ENCODE measurements at regions not wholly inside any gene's neighbourhood (a gene's known extent, or its start where the extent isn't known, plus 50 kb on each side); places are given as distances from the start of the nearest gene placed in this dataset.

DNA sequence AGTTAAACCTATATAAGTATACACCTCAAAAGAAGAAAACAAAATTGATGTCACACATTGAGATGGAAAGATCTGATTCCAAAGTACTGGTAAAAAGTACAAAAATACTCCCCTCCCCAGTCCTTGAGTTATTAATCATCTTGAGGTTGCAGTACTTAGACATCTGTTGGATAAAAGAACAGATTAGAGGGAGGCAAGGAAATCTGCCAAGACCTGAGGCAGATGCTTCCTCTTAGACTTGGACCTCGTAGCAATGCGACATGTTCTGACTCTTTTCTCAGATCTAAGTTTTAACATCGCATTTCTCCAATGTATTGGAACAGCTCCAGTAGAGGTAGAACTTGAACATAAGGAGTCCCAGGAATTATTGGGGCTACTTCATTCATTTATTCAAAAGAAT is 187.9 kb upstream of the GRIN2B start:
- no peaks in the 10 kb centered on the region for H3K36me3 ChIP-seq (ENCODE audit: low read depth, low read length)
- no TSS peak for BruUV-seq (replicated peaks)
- POLR2A ChIA-PET (ENCODE audit: unreplicated experiment) = no interaction called here
- H3K4me1 ChIP-seq (ENCODE audit: insufficient read depth, low read length) = no peaks in the 10 kb centered on the region
- CTCF ChIA-PET = no interaction called here
- H3K4me3 ChIP-seq (ENCODE audit: low read length) = no peak overlapping the region
- TF ChIP-seq, protein P1, sequence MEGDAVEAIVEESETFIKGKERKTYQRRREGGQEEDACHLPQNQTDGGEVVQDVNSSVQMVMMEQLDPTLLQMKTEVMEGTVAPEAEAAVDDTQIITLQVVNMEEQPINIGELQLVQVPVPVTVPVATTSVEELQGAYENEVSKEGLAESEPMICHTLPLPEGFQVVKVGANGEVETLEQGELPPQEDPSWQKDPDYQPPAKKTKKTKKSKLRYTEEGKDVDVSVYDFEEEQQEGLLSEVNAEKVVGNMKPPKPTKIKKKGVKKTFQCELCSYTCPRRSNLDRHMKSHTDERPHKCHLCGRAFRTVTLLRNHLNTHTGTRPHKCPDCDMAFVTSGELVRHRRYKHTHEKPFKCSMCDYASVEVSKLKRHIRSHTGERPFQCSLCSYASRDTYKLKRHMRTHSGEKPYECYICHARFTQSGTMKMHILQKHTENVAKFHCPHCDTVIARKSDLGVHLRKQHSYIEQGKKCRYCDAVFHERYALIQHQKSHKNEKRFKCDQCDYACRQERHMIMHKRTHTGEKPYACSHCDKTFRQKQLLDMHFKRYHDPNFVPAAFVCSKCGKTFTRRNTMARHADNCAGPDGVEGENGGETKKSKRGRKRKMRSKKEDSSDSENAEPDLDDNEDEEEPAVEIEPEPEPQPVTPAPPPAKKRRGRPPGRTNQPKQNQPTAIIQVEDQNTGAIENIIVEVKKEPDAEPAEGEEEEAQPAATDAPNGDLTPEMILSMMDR (conservative IDR thresholded peaks at IDR 0.05; ENCODE audit: low read depth, low read length) = no peak
- no peak for TF ChIP-seq EZH2phosphoT487 (IDR thresholded peaks at IDR 0.05; ENCODE audit: borderline replicate concordance, low read length)
- ATAC-seq (no peak), DNase-seq (no peak)
- intact Hi-C loops (cut with micrococcal nuclease) = loop anchor here (10.0 kb wide), 1 partner anchor 914 kb away; no protein-coding TSS in a partner anchor
- no peak overlapping the region for H3K4me2 ChIP-seq (ENCODE audit: low read length)
- H3K79me2 ChIP-seq (ENCODE audit: low read length) = no peaks in the 10 kb centered on the region
- H3K9me3 ChIP-seq (ENCODE audit: low read length) = no peaks in the 10 kb centered on the region
- no peaks in the 10 kb centered on the region for H3F3A ChIP-seq (ENCODE audit: low read length, unreplicated experiment)
- no peaks in the 10 kb centered on the region for H3K27me3 ChIP-seq (ENCODE audit: low read length)
- no peak overlapping the region for H2AFZ ChIP-seq (ENCODE audit: low read length)
- H4K20me1 ChIP-seq (ENCODE audit: low read length) = no peaks in the 10 kb centered on the region
- no peak overlapping the region for H3K27ac ChIP-seq (ENCODE audit: low read length)
- H3K9ac ChIP-seq (ENCODE audit: low read length) = no peak overlapping the region
- no peaks in the 10 kb centered on the region for H3K9me2 ChIP-seq (replicated peaks; ENCODE audit: low read length)

DNA sequence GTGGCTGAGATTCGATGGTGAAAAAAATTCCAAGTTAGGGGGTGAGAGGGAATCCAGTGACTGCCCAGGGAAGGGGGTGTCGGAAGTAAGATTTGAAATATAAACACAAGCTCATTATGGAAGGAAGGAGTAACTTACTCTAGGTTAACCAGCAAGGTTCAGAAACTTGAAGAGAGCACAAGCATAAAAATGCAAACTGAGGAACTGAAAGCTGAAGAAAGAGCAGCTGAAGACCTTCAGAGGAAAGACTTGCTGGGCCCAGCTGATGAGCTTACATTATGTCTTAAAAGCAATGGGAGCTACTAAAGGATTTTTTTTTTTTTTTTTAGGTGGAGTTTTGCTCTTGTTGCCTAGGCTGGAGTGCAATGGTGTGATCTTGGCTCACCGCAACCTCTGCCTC is 189.7 kb upstream of the GRIN2B start:
- Histone ChIP-seq H3K36me3 (ENCODE audit: low read depth, low read length) (no peaks in the 10 kb centered on the region), H3K9ac (ENCODE audit: low read length) (no peak overlapping the region), H4K20me1 (ENCODE audit: low read length) (no peaks in the 10 kb centered on the region), H3K4me3 (ENCODE audit: low read length) (no peak overlapping the region), H3F3A (ENCODE audit: low read length, unreplicated experiment) (no peaks in the 10 kb centered on the region), H3K4me2 (ENCODE audit: low read length) (no peak overlapping the region), H3K79me2 (ENCODE audit: low read length) (no peaks in the 10 kb centered on the region), H2AFZ (ENCODE audit: low read length) (no peak overlapping the region), H3K9me3 (ENCODE audit: low read length) (no peaks in the 10 kb centered on the region), H3K4me1 (ENCODE audit: insufficient read depth, low read length) (no peaks in the 10 kb centered on the region), H3K27ac (ENCODE audit: low read length) (no peak overlapping the region), H3K9me2 (replicated peaks; ENCODE audit: low read length) (no peaks in the 10 kb centered on the region), H3K27me3 (ENCODE audit: low read length) (no peaks in the 10 kb centered on the region)
- ATAC-seq (no peak), DNase-seq (no peak)
- intact Hi-C loops (cut with micrococcal nuclease) = no loop called here
- ChIA-PET CTCF (no interaction called here), POLR2A (ENCODE audit: unreplicated experiment) (no interaction called here)
- BruUV-seq (replicated peaks) = no TSS peak
- TF ChIP-seq EZH2phosphoT487 (IDR thresholded peaks at IDR 0.05; ENCODE audit: borderline replicate concordance, low read length) (no peak), EZH2 (IDR thresholded peaks at IDR 0.05; ENCODE audit: low read length, unreplicated experiment) (no peak)
- TF ChIP-seq, protein P1 (conservative IDR thresholded peaks at IDR 0.05; ENCODE audit: low read depth, low read length) = no peak

DNA sequence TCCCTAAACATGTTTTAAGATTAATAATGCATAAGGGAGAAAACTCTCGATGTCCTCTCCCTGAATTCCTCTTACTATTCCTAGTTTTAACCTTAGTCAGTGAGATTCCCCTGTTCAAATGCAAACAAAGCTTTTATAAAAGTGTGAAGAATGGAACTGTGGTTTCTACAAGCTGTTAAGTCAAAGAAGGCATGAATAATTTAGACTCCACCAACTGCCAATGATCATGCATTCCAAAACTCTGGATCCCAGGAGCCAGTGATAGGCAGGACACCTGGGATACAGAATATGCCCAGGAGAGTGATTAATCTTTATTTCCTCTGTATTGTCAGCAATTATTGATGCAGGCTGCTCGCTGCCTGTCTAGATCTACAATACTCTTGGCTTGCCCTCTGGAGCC is 190.3 kb upstream of the ATF7IP start:
- ATAC-seq (no peak), DNase-seq (no peak)
- no peaks in the 10 kb centered on the region for H3K36me3 ChIP-seq (ENCODE audit: low read depth, low read length)
- no peaks in the 10 kb centered on the region for H3F3A ChIP-seq (ENCODE audit: low read length, unreplicated experiment)
- H3K27me3 ChIP-seq (ENCODE audit: low read length) = no peaks in the 10 kb centered on the region
- no peak overlapping the region for H3K9ac ChIP-seq (ENCODE audit: low read length)
- H3K79me2 ChIP-seq (ENCODE audit: low read length) = no peaks in the 10 kb centered on the region
- no peaks in the 10 kb centered on the region for H3K9me3 ChIP-seq (ENCODE audit: low read length)
- intact Hi-C loops (cut with micrococcal nuclease) = no loop called here
- H3K9me2 ChIP-seq (replicated peaks; ENCODE audit: low read length) = no peaks in the 10 kb centered on the region
- H3K4me2 ChIP-seq (ENCODE audit: low read length) = no peak overlapping the region
- ChIA-PET POLR2A (ENCODE audit: unreplicated experiment) (no interaction called here), CTCF (no interaction called here)
- H3K27ac ChIP-seq (ENCODE audit: low read length) = no peak overlapping the region
- H3K4me1 ChIP-seq (ENCODE audit: insufficient read depth, low read length) = no peaks in the 10 kb centered on the region
- no TSS peak for BruUV-seq (replicated peaks)
- H3K4me3 ChIP-seq (ENCODE audit: low read length) = no peak overlapping the region
- H4K20me1 ChIP-seq (ENCODE audit: low read length) = no peaks in the 10 kb centered on the region
- H2AFZ ChIP-seq (ENCODE audit: low read length) = no peak overlapping the region
- TF ChIP-seq EZH2 (IDR thresholded peaks at IDR 0.05; ENCODE audit: low read length, unreplicated experiment) (no peak), EZH2phosphoT487 (IDR thresholded peaks at IDR 0.05; ENCODE audit: borderline replicate concordance, low read length) (no peak)
- TF ChIP-seq, protein P1 (conservative IDR thresholded peaks at IDR 0.05; ENCODE audit: low read depth, low read length) = no peak
